Osteocyte (in vitro differentiated cells): ENCODE measurements at regions not wholly inside any gene's neighbourhood (a gene's known extent, or its start where the extent isn't known, plus 50 kb on each side); places are given as distances from the start of the nearest gene placed in this dataset.

Experiments
- DNase-seq: peaks from one replicate; pipeline ENCODE4 v3.0.0; 2021; ENCODE audit warnings: mixed read lengths; ENCODE audit not compliant: unreplicated experiment; ENCODE audit errors: extremely low spot score
- H3K27ac Mint-ChIP-seq: one replicate; pipeline ENCODE4 v1.8.0; 2021; ENCODE audit warnings: mild to moderate bottlenecking, mixed read lengths; ENCODE audit not compliant: unreplicated experiment
- H3K27me3 Mint-ChIP-seq: one replicate; pipeline ENCODE4 v1.8.0; 2021; ENCODE audit warnings: mixed read lengths; ENCODE audit not compliant: unreplicated experiment
- H3K36me3 Mint-ChIP-seq: one replicate; pipeline ENCODE4 v1.8.0; 2021; ENCODE audit warnings: mixed read lengths; ENCODE audit not compliant: unreplicated experiment
- H3K4me1 Mint-ChIP-seq: one replicate; pipeline ENCODE4 v1.8.0; 2021; ENCODE audit warnings: mixed read lengths; ENCODE audit not compliant: unreplicated experiment
- H3K4me3 Mint-ChIP-seq: one replicate; pipeline ENCODE4 v1.8.0; 2021; ENCODE audit warnings: mild to moderate bottlenecking, moderate library complexity, mixed read lengths; ENCODE audit not compliant: unreplicated experiment
- H3K9me3 Mint-ChIP-seq: one replicate; pipeline ENCODE4 v1.8.0; 2021; ENCODE audit warnings: mixed read lengths; ENCODE audit not compliant: unreplicated experiment
- TF ChIP-seq, protein P1 (sequence below): fragments of 200-600 bp; sonication (generic); IDR thresholded peaks from 2 replicates; pipeline ENCODE4 v1.5.0; 2021; ENCODE audit warnings: antibody characterized with exemption, mild to moderate bottlenecking, moderate library complexity

DNA sequence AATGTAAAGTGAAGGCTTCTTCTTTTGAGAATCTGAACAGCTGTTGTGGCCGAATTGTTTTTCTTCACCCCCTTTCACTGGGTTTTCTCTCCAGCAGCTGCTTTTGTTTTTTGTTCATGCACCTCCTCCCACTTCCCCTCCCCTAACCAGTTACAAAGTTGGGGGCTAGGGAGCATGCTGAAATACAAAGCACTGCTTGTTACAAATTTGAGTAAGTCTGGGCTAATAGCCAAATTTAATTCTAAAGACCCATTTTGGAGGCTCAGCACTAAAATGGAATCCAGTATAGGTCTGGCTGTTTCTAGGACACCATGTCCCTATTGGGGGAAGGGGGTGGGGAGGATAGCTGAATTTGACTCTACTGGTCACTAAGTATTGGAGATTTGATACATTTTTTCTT is 89.2 kb upstream of the GPM6B start:
- no peak overlapping the region for H3K4me3 Mint-ChIP-seq
- DNase-seq, result no peak
- TF ChIP-seq, protein P1, sequence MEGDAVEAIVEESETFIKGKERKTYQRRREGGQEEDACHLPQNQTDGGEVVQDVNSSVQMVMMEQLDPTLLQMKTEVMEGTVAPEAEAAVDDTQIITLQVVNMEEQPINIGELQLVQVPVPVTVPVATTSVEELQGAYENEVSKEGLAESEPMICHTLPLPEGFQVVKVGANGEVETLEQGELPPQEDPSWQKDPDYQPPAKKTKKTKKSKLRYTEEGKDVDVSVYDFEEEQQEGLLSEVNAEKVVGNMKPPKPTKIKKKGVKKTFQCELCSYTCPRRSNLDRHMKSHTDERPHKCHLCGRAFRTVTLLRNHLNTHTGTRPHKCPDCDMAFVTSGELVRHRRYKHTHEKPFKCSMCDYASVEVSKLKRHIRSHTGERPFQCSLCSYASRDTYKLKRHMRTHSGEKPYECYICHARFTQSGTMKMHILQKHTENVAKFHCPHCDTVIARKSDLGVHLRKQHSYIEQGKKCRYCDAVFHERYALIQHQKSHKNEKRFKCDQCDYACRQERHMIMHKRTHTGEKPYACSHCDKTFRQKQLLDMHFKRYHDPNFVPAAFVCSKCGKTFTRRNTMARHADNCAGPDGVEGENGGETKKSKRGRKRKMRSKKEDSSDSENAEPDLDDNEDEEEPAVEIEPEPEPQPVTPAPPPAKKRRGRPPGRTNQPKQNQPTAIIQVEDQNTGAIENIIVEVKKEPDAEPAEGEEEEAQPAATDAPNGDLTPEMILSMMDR, result no peak
- H3K36me3 Mint-ChIP-seq, result no peaks in the 10 kb centered on the region
- H3K9me3 Mint-ChIP-seq, result peaks cover 4% of the 10 kb centered on the region
- no peak overlapping the region for H3K27ac Mint-ChIP-seq
- H3K4me1 Mint-ChIP-seq, result peaks cover 9% of the 10 kb centered on the region
- H3K27me3 Mint-ChIP-seq, result no peaks in the 10 kb centered on the region

GRCh38 chrX:13903405-13903804 is 86.5 kb upstream of the GPM6B start:
- no peak for DNase-seq

DNA sequence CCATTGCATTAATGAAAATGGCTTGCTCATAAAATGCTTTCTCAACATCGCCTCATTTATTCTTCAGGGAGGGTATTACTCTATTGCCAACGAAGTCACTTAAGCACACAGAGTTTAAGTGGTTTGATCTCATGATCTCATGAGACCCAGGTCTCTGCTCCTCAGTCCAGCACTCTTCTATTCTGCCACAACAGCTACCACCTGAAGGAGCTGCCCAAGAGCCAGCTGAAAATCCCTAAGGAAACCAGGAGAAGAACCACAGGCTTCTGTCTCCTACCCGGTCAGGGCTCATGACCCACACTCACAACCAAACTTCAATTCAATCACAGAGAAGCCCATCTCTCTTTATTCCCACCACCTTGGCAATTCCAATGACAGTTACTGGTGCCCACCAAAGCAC is 85.5 kb upstream of the GPM6B start:
- H3K36me3 Mint-ChIP-seq, result no peaks in the 10 kb centered on the region
- DNase-seq, result no peak
- no peaks in the 10 kb centered on the region for H3K27me3 Mint-ChIP-seq
- H3K9me3 Mint-ChIP-seq, result peaks cover 4% of the 10 kb centered on the region
- TF ChIP-seq, protein P1, result no peak
- peaks cover 23% of the 10 kb centered on the region for H3K4me1 Mint-ChIP-seq
- H3K4me3 Mint-ChIP-seq, result no peak overlapping the region
- no peak overlapping the region for H3K27ac Mint-ChIP-seq

More at GRCh38 chrX:13903405-13903804, 86.5 kb upstream of the GPM6B start:
- H3K4me1 Mint-ChIP-seq, result peaks cover 19% of the 10 kb centered on the region
- TF ChIP-seq, protein P1, result no peak
- peaks cover 4% of the 10 kb centered on the region for H3K9me3 Mint-ChIP-seq
- H3K4me3 Mint-ChIP-seq, result no peak overlapping the region
- no peak overlapping the region for H3K27ac Mint-ChIP-seq
- no peaks in the 10 kb centered on the region for H3K27me3 Mint-ChIP-seq
- no peaks in the 10 kb centered on the region for H3K36me3 Mint-ChIP-seq

DNA sequence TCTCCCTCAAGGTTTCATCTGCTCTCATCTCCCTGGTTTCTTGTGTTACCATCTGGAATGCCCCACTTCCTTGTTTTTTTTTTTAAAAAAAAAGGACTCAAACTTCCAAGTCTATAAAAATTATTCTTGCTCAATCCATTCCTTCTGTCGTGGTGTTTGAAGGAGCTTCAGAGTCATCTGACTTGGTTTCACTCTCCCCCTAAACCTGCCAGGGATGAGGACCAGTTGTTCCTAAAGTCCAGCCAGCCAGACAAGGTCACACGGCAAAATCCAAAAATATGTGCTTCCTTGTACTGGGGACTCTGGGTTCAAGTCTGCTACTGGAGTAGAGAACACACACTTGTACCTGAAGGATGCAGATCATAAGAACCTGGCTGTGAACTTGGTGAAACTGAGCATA is 84.5 kb upstream of the GPM6B start:
- peaks cover 28% of the 10 kb centered on the region for H3K4me1 Mint-ChIP-seq
- no peaks in the 10 kb centered on the region for H3K27me3 Mint-ChIP-seq
- peaks cover 8% of the 10 kb centered on the region for H3K9me3 Mint-ChIP-seq
- no peak overlapping the region for H3K27ac Mint-ChIP-seq
- no peaks in the 10 kb centered on the region for H3K36me3 Mint-ChIP-seq
- DNase-seq, result no peak
- TF ChIP-seq, protein P1, result no peak
- no peak overlapping the region for H3K4me3 Mint-ChIP-seq

GRCh38 chrX:13900351-13900750 is 83.5 kb upstream of the GPM6B start:
- no peak overlapping the region for H3K27ac Mint-ChIP-seq
- H3K36me3 Mint-ChIP-seq, result no peaks in the 10 kb centered on the region
- TF ChIP-seq, protein P1, result no peak
- H3K4me1 Mint-ChIP-seq, result peaks cover 19% of the 10 kb centered on the region
- no peak for DNase-seq
- peaks cover 8% of the 10 kb centered on the region for H3K9me3 Mint-ChIP-seq
- H3K27me3 Mint-ChIP-seq, result no peaks in the 10 kb centered on the region
- H3K4me3 Mint-ChIP-seq, result no peak overlapping the region
